Colonic mucosa (tissue), 4 donors: ENCODE measurements at regions not wholly inside any gene's neighbourhood (a gene's known extent, or its start where the extent isn't known, plus 50 kb on each side); places are given as distances from the start of the nearest gene placed in this dataset.

Experiments
- DNase-seq: peaks from one replicate; pipeline ENCODE4 v3.0.0-alpha.2; 2020
- H3K27ac ChIP-seq: fragments of 200-600 bp; one replicate; pipeline ENCODE4 v1.8.0; 2021
- H3K27me3 ChIP-seq: fragments of 200-600 bp; one replicate; pipeline ENCODE4 v1.8.0; 2021
- H3K36me3 ChIP-seq: fragments of 200-600 bp; one replicate; pipeline ENCODE4 v1.8.0; 2021
- H3K4me1 ChIP-seq: fragments of 200-600 bp; one replicate; pipeline ENCODE4 v1.8.0; 2021; ENCODE audit warnings: mild to moderate bottlenecking
- H3K4me3 ChIP-seq: fragments of 200-600 bp; one replicate; pipeline ENCODE4 v1.8.0; 2021
- H3K9ac ChIP-seq, 2 donors: one replicate each; pipeline ENCODE4 v1.7.0; 2013; ENCODE audit warnings: control low read depth in 2 of 2, low read depth in 2 of 2, low read length in 2 of 2
- H3K9me3 ChIP-seq: fragments of 200-600 bp; one replicate; pipeline ENCODE4 v1.8.0; 2021
- intact Hi-C: fragments of 100-400 bp; cut with DNase I; formaldehyde crosslinking; loops from one replicate; pipeline ENCODE4 v1.14.1; 2022
- TF ChIP-seq, protein P1 (sequence below): fragments of 200-600 bp; IDR thresholded peaks from one replicate; pipeline ENCODE4 v1.8.0; 2022; ENCODE audit warnings: antibody characterized with exemption, mild to moderate bottlenecking
- donor health status: healthy.
- donor health status: DM: no; HTN: no; CAD: no.
- donor health status: DM: no; HTN: no; CAD: no.

- intact Hi-C loops = no loop called here
- H3K4me1 ChIP-seq = no peaks in the 10 kb centered on the region
- H3K9me3 ChIP-seq = no peaks in the 10 kb centered on the region
- no peak overlapping the region for H3K9ac ChIP-seq
- no peak overlapping the region for H3K27ac ChIP-seq
- H3K36me3 ChIP-seq = no peaks in the 10 kb centered on the region
- TF ChIP-seq, protein P1, sequence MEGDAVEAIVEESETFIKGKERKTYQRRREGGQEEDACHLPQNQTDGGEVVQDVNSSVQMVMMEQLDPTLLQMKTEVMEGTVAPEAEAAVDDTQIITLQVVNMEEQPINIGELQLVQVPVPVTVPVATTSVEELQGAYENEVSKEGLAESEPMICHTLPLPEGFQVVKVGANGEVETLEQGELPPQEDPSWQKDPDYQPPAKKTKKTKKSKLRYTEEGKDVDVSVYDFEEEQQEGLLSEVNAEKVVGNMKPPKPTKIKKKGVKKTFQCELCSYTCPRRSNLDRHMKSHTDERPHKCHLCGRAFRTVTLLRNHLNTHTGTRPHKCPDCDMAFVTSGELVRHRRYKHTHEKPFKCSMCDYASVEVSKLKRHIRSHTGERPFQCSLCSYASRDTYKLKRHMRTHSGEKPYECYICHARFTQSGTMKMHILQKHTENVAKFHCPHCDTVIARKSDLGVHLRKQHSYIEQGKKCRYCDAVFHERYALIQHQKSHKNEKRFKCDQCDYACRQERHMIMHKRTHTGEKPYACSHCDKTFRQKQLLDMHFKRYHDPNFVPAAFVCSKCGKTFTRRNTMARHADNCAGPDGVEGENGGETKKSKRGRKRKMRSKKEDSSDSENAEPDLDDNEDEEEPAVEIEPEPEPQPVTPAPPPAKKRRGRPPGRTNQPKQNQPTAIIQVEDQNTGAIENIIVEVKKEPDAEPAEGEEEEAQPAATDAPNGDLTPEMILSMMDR = no peak
- no peak overlapping the region for H3K4me3 ChIP-seq
- no peak for DNase-seq
- H3K27me3 ChIP-seq = no peaks in the 10 kb centered on the region
Measured at GRCh38 chr12:124694846-124695497, 127.6 kb upstream of the NCOR2 start.

- no peaks in the 10 kb centered on the region for H3K9me3 ChIP-seq
- no peak overlapping the region for H3K9ac ChIP-seq
- no peak for DNase-seq
- TF ChIP-seq, protein P1 = no peak
- H3K36me3 ChIP-seq = no peaks in the 10 kb centered on the region
- no peaks in the 10 kb centered on the region for H3K27me3 ChIP-seq
- intact Hi-C loops = no loop called here
- H3K4me1 ChIP-seq = no peaks in the 10 kb centered on the region
- no peak overlapping the region for H3K27ac ChIP-seq
- no peak overlapping the region for H3K4me3 ChIP-seq
Measured at GRCh38 chr12:124694250-124694649, 126.8 kb upstream of the NCOR2 start.

DNA sequence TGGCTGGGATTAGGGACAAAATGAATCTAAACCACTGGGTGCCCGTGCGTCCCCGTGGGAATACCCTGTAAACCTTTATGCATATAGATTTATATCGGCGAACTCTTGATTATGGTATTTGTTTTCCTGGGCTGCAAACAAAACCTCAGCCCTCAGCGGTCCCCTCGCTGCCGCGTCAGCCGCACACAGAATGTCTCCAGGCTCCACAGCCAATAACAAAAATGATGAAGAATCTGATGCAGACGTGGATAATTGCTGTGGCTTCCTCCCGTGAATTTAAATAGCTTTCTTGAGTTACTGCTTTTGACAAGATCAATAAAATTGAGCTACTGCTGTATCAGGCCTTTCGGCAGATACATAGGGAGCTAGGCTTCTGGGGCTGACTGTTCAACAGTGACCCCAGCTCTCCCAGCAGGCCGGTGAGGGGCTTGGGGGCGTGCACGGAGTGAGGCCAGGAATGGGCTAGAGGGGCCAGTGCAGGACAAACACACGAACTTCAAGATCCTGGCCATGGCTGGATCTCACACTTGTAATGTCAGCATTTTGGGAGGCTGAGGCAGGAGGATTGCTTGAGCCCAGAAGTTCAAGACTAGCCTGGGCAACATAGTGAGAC, 125.8 kb upstream of the NCOR2 start:
- DNase-seq = no peak
- no peak overlapping the region for H3K4me3 ChIP-seq
- no peaks in the 10 kb centered on the region for H3K36me3 ChIP-seq
- no peaks in the 10 kb centered on the region for H3K9me3 ChIP-seq
- TF ChIP-seq, protein P1 = no peak
- H3K27ac ChIP-seq = no peak overlapping the region
- intact Hi-C loops = no loop called here
- H3K4me1 ChIP-seq = no peaks in the 10 kb centered on the region
- H3K9ac ChIP-seq = no peak overlapping the region
- no peaks in the 10 kb centered on the region for H3K27me3 ChIP-seq

GRCh38 chr12:124692443-124692842, 125.0 kb upstream of the NCOR2 start:
- H3K9ac ChIP-seq = no peak overlapping the region
- no peaks in the 10 kb centered on the region for H3K4me1 ChIP-seq
- no peaks in the 10 kb centered on the region for H3K9me3 ChIP-seq
- intact Hi-C loops = no loop called here
- H3K27ac ChIP-seq = no peak overlapping the region
- DNase-seq = no peak
- H3K4me3 ChIP-seq = no peak overlapping the region
- no peaks in the 10 kb centered on the region for H3K27me3 ChIP-seq
- no peaks in the 10 kb centered on the region for H3K36me3 ChIP-seq
- TF ChIP-seq, protein P1 = no peak

GRCh38 chr12:124691429-124691828, 124.0 kb upstream of the NCOR2 start:
- intact Hi-C loops = no loop called here
- TF ChIP-seq, protein P1 = no peak
- Histone ChIP-seq H3K9ac (no peak overlapping the region), H3K4me3 (no peak overlapping the region), H3K36me3 (no peaks in the 10 kb centered on the region), H3K4me1 (no peaks in the 10 kb centered on the region), H3K9me3 (no peaks in the 10 kb centered on the region), H3K27me3 (no peaks in the 10 kb centered on the region), H3K27ac (no peak overlapping the region)
- no peak for DNase-seq
